ENCODE measurements at regions not wholly inside any gene's neighbourhood (a gene's known extent, or its start where the extent isn't known, plus 50 kb on each side); places are given as distances from the start of the nearest gene placed in this dataset.

- no peak for DNase-seq
These were observed 260.7 kb upstream of the CSF3R start for GRCh38 chr1:36743286-36744005.

GRCh38 chr1:36741066-36741465 lies 258.4 kb upstream of the CSF3R start:
- no peak for DNase-seq

GRCh38 chr1:36740446-36740845 lies 257.7 kb upstream of the CSF3R start:
- no peak for DNase-seq

- DNase-seq = no peak
These were observed 257.1 kb upstream of the CSF3R start for GRCh38 chr1:36739703-36740289.

- DNase-seq = no peak
These were observed 255.5 kb upstream of the CSF3R start for GRCh38 chr1:36738245-36738644.

- no peak for DNase-seq
These were observed 255.1 kb upstream of the CSF3R start for GRCh38 chr1:36737767-36738166.

- no peak for DNase-seq
These were observed 254.4 kb upstream of the CSF3R start for GRCh38 chr1:36737038-36737555.

- no peak for DNase-seq
These were observed 253.4 kb upstream of the CSF3R start for GRCh38 chr1:36735939-36736730.

GRCh38 chr1:36735436-36735835 lies 252.7 kb upstream of the CSF3R start:
- no peak for DNase-seq

GRCh38 chr1:36734356-36734755 lies 251.6 kb upstream of the CSF3R start:
- no peak for DNase-seq

- no peak for DNase-seq
These were observed 251.0 kb upstream of the CSF3R start for GRCh38 chr1:36733748-36734147.

GRCh38 chr1:36732015-36732356 lies 249.3 kb upstream of the CSF3R start:
- DNase-seq = no peak

GRCh38 chr1:36731226-36732014 lies 248.7 kb upstream of the CSF3R start:
- no peak for DNase-seq

- no peak for DNase-seq
These were observed 247.9 kb upstream of the CSF3R start for GRCh38 chr1:36730599-36730998.

- no peak for DNase-seq
These were observed 247.2 kb upstream of the CSF3R start for GRCh38 chr1:36729716-36730510.

GRCh38 chr1:36729289-36729688 lies 246.6 kb upstream of the CSF3R start:
- no peak for DNase-seq

GRCh38 chr1:36728846-36729245 lies 246.1 kb upstream of the CSF3R start:
- DNase-seq = no peak

- no peak for DNase-seq
These were observed 245.3 kb upstream of the CSF3R start for GRCh38 chr1:36728051-36728450.

- no peak for DNase-seq
These were observed 242.4 kb upstream of the CSF3R start for GRCh38 chr1:36725151-36725550.

- DNase-seq = no peak
These were observed 241.1 kb upstream of the CSF3R start for GRCh38 chr1:36723813-36724212.

GRCh38 chr1:36722871-36723270 lies 240.2 kb upstream of the CSF3R start:
- no peak for DNase-seq

GRCh38 chr1:36721261-36721660 lies 238.5 kb upstream of the CSF3R start:
- DNase-seq = no peak
